ENCODE measurements at regions not wholly inside any gene's neighbourhood (a gene's known extent, or its start where the extent isn't known, plus 50 kb on each side); places are given as distances from the start of the nearest gene placed in this dataset.

GRCh38 chr5:3837506-3837905 is 241.9 kb downstream of the IRX1 start:
- Mint-ChIP-seq H3K27me3 (ENCODE audit: low read depth) (no peaks in the 10 kb centered on the region), H3K27ac (no peak overlapping the region), H3K36me3 (ENCODE audit: low read depth) (no peaks in the 10 kb centered on the region), H3K9me3 (no peaks in the 10 kb centered on the region), H3K4me1 (ENCODE audit: low read depth) (no peaks in the 10 kb centered on the region), H3K4me3 (ENCODE audit: low read depth) (no peak overlapping the region)
- DNase-seq (ENCODE audit: low spot score) = no peak
- intact Hi-C loops (cut with micrococcal nuclease) = no loop called here

DNA sequence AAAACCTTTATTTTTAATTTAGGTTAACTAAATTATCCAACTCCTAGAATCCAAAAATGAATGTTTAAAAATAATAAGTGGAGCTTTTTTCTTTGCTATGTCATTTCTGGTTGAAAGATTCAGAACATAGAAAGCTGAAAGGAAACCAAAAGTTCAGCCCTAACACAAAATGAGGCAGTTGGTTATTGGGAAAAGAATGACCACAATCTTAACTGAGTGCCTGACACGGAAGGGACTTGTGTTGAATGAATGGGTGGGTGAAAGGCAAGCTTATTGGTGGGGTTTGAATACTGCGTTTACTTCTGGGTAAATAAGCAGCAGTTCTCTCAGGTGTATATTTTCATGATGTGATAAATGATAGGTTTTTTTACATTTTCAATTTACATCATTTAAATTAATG is 243.5 kb downstream of the IRX1 start:
- H3K4me3 Mint-ChIP-seq (ENCODE audit: low read depth) = no peak overlapping the region
- H3K9me3 Mint-ChIP-seq = no peaks in the 10 kb centered on the region
- no peaks in the 10 kb centered on the region for H3K27me3 Mint-ChIP-seq (ENCODE audit: low read depth)
- no peak for DNase-seq (ENCODE audit: low spot score)
- intact Hi-C loops (cut with micrococcal nuclease) = no loop called here
- no peaks in the 10 kb centered on the region for H3K36me3 Mint-ChIP-seq (ENCODE audit: low read depth)
- H3K27ac Mint-ChIP-seq = no peak overlapping the region
- H3K4me1 Mint-ChIP-seq (ENCODE audit: low read depth) = no peaks in the 10 kb centered on the region

DNA sequence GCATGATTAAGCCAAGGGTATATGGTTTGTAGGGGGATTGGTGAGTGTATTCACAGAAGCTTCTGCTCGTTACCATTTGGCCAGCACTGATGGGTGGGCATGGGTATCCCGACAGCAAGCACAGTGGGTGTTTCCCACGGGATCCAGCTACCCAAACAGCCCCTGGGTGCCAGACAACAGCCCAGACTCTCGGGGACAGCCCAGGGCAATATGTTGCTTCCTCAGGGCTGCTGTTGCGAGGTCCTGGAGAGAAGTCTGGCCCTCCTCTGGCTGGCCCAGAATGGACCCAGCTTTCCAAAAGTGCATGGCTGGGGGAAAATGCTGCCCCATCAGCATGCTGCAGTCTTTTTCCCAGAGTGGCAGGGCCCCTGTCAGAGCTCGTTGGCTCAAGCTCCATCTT is 247.0 kb downstream of the IRX1 start:
- intact Hi-C loops (cut with micrococcal nuclease) = no loop called here
- Mint-ChIP-seq H3K9me3 (peaks cover 4% of the 10 kb centered on the region), H3K4me1 (ENCODE audit: low read depth) (no peaks in the 10 kb centered on the region), H3K27me3 (ENCODE audit: low read depth) (no peaks in the 10 kb centered on the region), H3K36me3 (ENCODE audit: low read depth) (no peaks in the 10 kb centered on the region), H3K4me3 (ENCODE audit: low read depth) (no peak overlapping the region), H3K27ac (no peak overlapping the region)
- no peak for DNase-seq (ENCODE audit: low spot score)

GRCh38 chr5:3843706-3844105 is 248.1 kb downstream of the IRX1 start:
- no peak for DNase-seq (ENCODE audit: low spot score)
- Mint-ChIP-seq H3K4me1 (ENCODE audit: low read depth) (no peaks in the 10 kb centered on the region), H3K4me3 (ENCODE audit: low read depth) (no peak overlapping the region), H3K9me3 (peaks cover 4% of the 10 kb centered on the region), H3K27ac (no peak overlapping the region), H3K27me3 (ENCODE audit: low read depth) (no peaks in the 10 kb centered on the region), H3K36me3 (ENCODE audit: low read depth) (no peaks in the 10 kb centered on the region)
- intact Hi-C loops (cut with micrococcal nuclease) = no loop called here

DNA sequence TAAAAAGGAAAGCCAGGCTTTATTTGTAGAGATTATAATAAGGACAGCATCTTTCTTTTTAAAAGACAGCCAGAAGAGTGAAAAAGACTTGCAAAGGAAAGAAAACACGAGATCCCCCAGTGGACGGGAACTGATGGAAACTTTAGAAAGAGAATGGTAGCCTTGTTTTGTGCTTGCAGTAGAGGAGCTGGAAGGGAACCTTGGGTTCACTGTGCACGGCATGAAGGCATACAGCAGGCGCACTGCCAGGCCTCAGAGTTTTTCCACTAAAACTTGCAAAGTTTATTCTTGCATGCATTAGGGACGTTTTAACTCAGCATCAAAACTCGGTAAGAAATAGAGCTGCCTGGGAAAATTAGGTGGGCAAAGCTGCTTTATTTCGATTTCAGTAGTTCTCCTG is 248.6 kb downstream of the IRX1 start:
- no peak overlapping the region for H3K4me3 Mint-ChIP-seq (ENCODE audit: low read depth)
- no peak for DNase-seq (ENCODE audit: low spot score)
- no peaks in the 10 kb centered on the region for H3K4me1 Mint-ChIP-seq (ENCODE audit: low read depth)
- no peak overlapping the region for H3K27ac Mint-ChIP-seq
- no peaks in the 10 kb centered on the region for H3K36me3 Mint-ChIP-seq (ENCODE audit: low read depth)
- H3K9me3 Mint-ChIP-seq = peaks cover 4% of the 10 kb centered on the region
- no peaks in the 10 kb centered on the region for H3K27me3 Mint-ChIP-seq (ENCODE audit: low read depth)
- intact Hi-C loops (cut with micrococcal nuclease) = no loop called here

DNA sequence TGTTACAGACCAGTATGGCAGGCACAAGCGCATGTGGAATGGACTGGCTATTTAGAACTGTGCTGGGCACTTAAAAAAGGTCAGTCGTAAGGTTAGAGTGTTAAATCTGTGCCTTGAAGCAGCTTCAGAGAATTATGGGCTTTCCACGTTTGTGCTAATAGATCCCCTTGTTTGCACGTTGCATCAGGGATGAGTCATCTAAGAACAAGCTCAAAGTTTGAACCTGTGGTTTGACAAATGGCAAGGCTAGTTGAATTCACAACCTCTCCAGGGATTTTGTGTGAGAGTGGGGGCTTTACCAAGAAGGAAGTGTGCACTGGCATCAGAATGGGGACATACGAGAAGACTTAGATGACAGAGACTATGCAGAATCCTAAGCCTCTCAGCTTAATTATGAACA is 249.6 kb downstream of the IRX1 start:
- Mint-ChIP-seq H3K4me3 (ENCODE audit: low read depth) (no peak overlapping the region), H3K27ac (no peak overlapping the region), H3K27me3 (ENCODE audit: low read depth) (no peaks in the 10 kb centered on the region), H3K9me3 (peaks cover 4% of the 10 kb centered on the region), H3K36me3 (ENCODE audit: low read depth) (no peaks in the 10 kb centered on the region), H3K4me1 (ENCODE audit: low read depth) (no peaks in the 10 kb centered on the region)
- intact Hi-C loops (cut with micrococcal nuclease) = no loop called here
- no peak for DNase-seq (ENCODE audit: low spot score)

DNA sequence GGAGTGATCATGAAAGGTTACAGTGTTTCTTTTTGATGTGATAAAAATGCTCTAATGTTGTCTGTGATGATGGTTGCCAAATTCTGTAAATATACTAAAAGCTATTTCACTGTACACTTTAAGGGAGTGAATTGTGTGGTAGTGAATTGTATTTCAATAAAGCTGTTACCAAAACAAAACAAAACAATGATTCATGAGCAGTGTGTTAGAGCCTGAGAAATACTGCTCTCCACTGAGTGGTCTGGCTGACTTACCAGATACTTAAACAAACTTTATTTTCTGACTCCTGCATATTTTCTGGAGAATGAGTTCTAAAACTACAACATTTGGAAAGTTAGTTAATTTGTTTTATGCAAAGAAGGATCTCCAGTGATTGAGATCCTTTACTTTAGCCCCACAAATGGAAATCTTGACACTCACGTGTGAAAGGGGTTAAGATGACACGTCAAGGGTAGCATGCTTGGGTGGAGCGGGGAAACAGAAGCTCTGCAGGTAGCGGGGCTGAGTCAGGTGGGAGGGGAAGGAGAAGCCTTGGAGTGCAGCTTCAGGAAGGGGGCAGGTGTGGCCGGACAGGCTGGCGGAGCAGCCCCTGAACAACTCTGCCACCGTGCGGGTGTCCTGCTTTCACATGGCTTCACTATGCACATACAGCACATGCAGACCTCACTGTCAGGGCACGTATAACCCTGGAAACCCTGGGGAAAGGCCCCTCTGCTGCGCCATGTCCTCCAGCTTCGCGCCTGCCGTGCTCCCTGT is 256.7 kb downstream of the IRX1 start:
- no peak for DNase-seq (ENCODE audit: low spot score)
- H3K4me1 Mint-ChIP-seq (ENCODE audit: low read depth) = no peaks in the 10 kb centered on the region
- H3K27me3 Mint-ChIP-seq (ENCODE audit: low read depth) = no peaks in the 10 kb centered on the region
- no peaks in the 10 kb centered on the region for H3K9me3 Mint-ChIP-seq
- no peak overlapping the region for H3K4me3 Mint-ChIP-seq (ENCODE audit: low read depth)
- no peak overlapping the region for H3K27ac Mint-ChIP-seq
- no peaks in the 10 kb centered on the region for H3K36me3 Mint-ChIP-seq (ENCODE audit: low read depth)
- intact Hi-C loops (cut with micrococcal nuclease) = no loop called here

DNA sequence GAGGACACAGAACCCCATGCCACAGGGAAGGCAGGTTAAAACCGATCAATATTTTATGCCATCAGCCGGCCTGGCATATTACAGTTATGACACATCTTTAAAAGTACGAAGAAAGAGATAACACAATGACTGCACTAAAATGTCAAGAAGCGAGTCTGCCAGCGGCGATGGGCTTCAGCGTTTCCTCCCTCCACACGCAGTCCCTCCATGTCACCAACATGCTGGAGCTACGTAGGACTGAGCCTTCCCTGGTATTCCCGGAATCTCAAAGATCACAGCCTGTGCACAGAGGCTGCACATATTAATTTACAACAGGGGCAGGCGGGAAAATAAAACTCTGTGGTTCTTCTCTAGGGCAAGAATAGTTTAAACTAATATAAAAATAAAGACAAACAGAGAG is 257.7 kb downstream of the IRX1 start:
- H3K9me3 Mint-ChIP-seq = no peaks in the 10 kb centered on the region
- no peak overlapping the region for H3K4me3 Mint-ChIP-seq (ENCODE audit: low read depth)
- no peaks in the 10 kb centered on the region for H3K36me3 Mint-ChIP-seq (ENCODE audit: low read depth)
- H3K27ac Mint-ChIP-seq = no peak overlapping the region
- intact Hi-C loops (cut with micrococcal nuclease) = no loop called here
- no peaks in the 10 kb centered on the region for H3K27me3 Mint-ChIP-seq (ENCODE audit: low read depth)
- no peaks in the 10 kb centered on the region for H3K4me1 Mint-ChIP-seq (ENCODE audit: low read depth)
- no peak for DNase-seq (ENCODE audit: low spot score)

- H3K9me3 Mint-ChIP-seq = no peaks in the 10 kb centered on the region
- intact Hi-C loops (cut with micrococcal nuclease) = no loop called here
These were observed 258.7 kb downstream of the IRX1 start for GRCh38 chr5:3854188-3854821.

DNA sequence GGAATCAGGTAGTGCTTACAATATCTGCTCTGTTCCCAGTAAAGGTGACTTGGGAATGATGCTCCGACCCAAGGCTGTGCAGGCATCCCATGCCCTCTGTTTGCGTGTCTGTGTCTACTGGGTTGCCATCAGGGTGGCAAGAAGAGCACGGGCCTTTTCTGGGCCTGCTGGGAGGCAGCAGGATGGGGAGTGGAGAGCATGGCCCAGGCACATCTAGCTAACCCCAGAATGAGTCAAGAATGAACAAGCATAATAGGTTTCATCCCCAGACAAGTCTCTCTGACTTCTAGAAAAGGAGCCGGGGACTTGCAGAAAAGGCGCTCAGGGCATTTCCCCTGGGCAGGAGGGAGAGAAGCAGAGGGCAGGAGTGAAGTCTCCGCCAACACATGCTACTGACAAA is 260.4 kb downstream of the IRX1 start:
- Mint-ChIP-seq H3K36me3 (ENCODE audit: low read depth) (no peaks in the 10 kb centered on the region), H3K4me1 (ENCODE audit: low read depth) (no peaks in the 10 kb centered on the region), H3K27ac (no peak overlapping the region), H3K9me3 (no peaks in the 10 kb centered on the region), H3K4me3 (ENCODE audit: low read depth) (no peak overlapping the region), H3K27me3 (ENCODE audit: low read depth) (no peaks in the 10 kb centered on the region)
- intact Hi-C loops (cut with micrococcal nuclease) = no loop called here
- DNase-seq (ENCODE audit: low spot score) = no peak

More at GRCh38 chr5:3854188-3854821, 258.7 kb downstream of the IRX1 start:
- no peak for DNase-seq (ENCODE audit: low spot score)
- H3K27me3 Mint-ChIP-seq (ENCODE audit: low read depth) = no peaks in the 10 kb centered on the region
- H3K27ac Mint-ChIP-seq = no peak overlapping the region
- no peaks in the 10 kb centered on the region for H3K36me3 Mint-ChIP-seq (ENCODE audit: low read depth)
- no peaks in the 10 kb centered on the region for H3K4me1 Mint-ChIP-seq (ENCODE audit: low read depth)
- H3K4me3 Mint-ChIP-seq (ENCODE audit: low read depth) = no peak overlapping the region

GRCh38 chr5:3858524-3858923 is 262.9 kb downstream of the IRX1 start:
- no peaks in the 10 kb centered on the region for H3K9me3 Mint-ChIP-seq
- H3K4me3 Mint-ChIP-seq (ENCODE audit: low read depth) = no peak overlapping the region
- DNase-seq (ENCODE audit: low spot score) = no peak
- intact Hi-C loops (cut with micrococcal nuclease) = no loop called here
- H3K27ac Mint-ChIP-seq = no peak overlapping the region
- H3K36me3 Mint-ChIP-seq (ENCODE audit: low read depth) = no peaks in the 10 kb centered on the region
- H3K4me1 Mint-ChIP-seq (ENCODE audit: low read depth) = no peaks in the 10 kb centered on the region
- H3K27me3 Mint-ChIP-seq (ENCODE audit: low read depth) = no peaks in the 10 kb centered on the region

DNA sequence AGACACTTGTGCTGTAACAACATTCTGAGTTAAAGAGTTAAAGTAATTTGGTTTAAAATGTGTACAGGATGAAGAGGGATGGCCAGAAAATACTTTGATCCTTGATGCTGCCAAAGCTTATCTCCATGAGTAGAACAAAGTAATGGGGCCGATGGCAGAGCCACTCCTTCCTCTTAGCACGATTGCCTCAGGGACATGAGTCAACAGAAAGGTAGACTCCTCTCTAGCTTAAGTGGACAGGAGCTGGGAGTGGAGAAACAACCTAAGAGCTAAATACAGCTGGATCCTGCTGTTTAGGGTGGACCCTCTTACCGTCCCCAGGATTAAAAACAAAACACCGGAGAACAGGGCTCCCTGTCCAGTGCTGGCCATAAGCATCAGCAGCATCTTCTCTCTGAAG is 267.3 kb downstream of the IRX1 start:
- H3K36me3 Mint-ChIP-seq (ENCODE audit: low read depth) = no peaks in the 10 kb centered on the region
- no peaks in the 10 kb centered on the region for H3K27me3 Mint-ChIP-seq (ENCODE audit: low read depth)
- no peaks in the 10 kb centered on the region for H3K9me3 Mint-ChIP-seq
- intact Hi-C loops (cut with micrococcal nuclease) = no loop called here
- DNase-seq (ENCODE audit: low spot score) = no peak
- H3K27ac Mint-ChIP-seq = no peak overlapping the region
- no peaks in the 10 kb centered on the region for H3K4me1 Mint-ChIP-seq (ENCODE audit: low read depth)
- H3K4me3 Mint-ChIP-seq (ENCODE audit: low read depth) = no peak overlapping the region

DNA sequence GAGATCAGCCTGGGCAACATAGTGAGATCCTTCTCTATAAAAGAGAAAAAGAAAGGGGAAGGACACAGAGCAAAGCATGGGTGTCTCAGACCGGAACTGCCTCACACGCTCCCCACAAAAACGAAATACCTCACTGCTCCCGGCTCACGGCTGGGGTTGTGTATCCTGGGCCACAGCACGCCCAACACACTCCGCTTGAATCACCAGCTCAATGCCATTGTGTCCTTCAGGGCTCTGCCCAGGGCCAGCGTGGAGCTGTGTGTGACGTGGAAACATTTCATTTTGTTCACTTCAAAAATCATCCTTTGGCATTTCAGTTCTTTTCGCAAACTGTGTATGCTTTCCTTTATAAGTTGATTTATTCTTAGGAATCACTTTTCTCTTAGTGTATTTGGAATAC is 279.5 kb downstream of the IRX1 start:
- Mint-ChIP-seq H3K36me3 (ENCODE audit: low read depth) (no peaks in the 10 kb centered on the region), H3K27ac (no peak overlapping the region), H3K27me3 (ENCODE audit: low read depth) (no peaks in the 10 kb centered on the region), H3K9me3 (no peaks in the 10 kb centered on the region), H3K4me1 (ENCODE audit: low read depth) (no peaks in the 10 kb centered on the region), H3K4me3 (ENCODE audit: low read depth) (no peak overlapping the region)
- no peak for DNase-seq (ENCODE audit: low spot score)
- intact Hi-C loops (cut with micrococcal nuclease) = no loop called here

Measured in activated T-helper 2 cell treated with anti-CD3 and anti-CD28 coated beads, Interferon-gamma antibody, Interleukin-2, Interleukin-4, amounts not matched to agents 10 μg/mL and 5 μg/mL and 100 μg/mL, durations not matched to agents 14 hours and 24 hours and 36 hours (primary cell).